GM12878 (cell line): ENCODE measurements at regions not wholly inside any gene's neighbourhood (a gene's known extent, or its start where the extent isn't known, plus 50 kb on each side); places are given as distances from the start of the nearest gene placed in this dataset.

Experiments
- ATAC-seq: fragments of 200-7000 bp; cut with Tn5 transposase; 3 replicates; pipeline ENCODE4 v1.9.1; 2020; ENCODE audit warnings: mild to moderate bottlenecking, moderate library complexity
- BruUV-seq: library from RNA; stranded (reverse); fragments of 400-500 nt; replicated peaks from 2 replicates; lab custom pipeline; 2021; lab: Mats Ljungman, UMichigan
- CTCF ChIA-PET: fragments of 300-600 bp; sonication (Branson Sonifier 250); formaldehyde crosslinking; extraction: SDS; loops from one replicate; lab custom pipeline; 2021; ENCODE audit warnings: inconsistent platforms; lab: Yijun Ruan, JAX
- POLR2A ChIA-PET: fragments of 350-600 bp; formaldehyde crosslinking; extraction: SDS; loops from one replicate; lab custom pipeline; 2021; ENCODE audit warnings: inconsistent platforms; lab: Charles Lee
- RAD21 ChIA-PET: fragments of 300-600 bp; sonication (Branson Sonifier 250); formaldehyde crosslinking; loops from one replicate; lab custom pipeline; 2023; ENCODE audit warnings: antibody characterized with exemption; ENCODE audit not compliant: unreplicated experiment; lab: Charles Lee
- SMC1A ChIA-PET: fragments of 300-600 bp; sonication (Branson Sonifier 250); formaldehyde crosslinking; loops from one replicate; lab custom pipeline; 2023; ENCODE audit not compliant: unreplicated experiment, uncharacterized antibody; lab: Charles Lee
- DNase-seq: peaks from one replicate; pipeline ENCODE4 v3.0.0-alpha.2; 2011; ENCODE audit warnings: low read depth, low spot score
- FAIRE-seq: peaks from 3 replicates; lab custom pipeline; 2011; peaks lifted over from hg19 to GRCh38; lab: Jason Lieb, UNC
- H2AFZ ChIP-seq: 2 replicates; pipeline ENCODE4 v1.6.0; 2011; ENCODE audit warnings: low read depth, low read length, control low read depth; ENCODE audit not compliant: control insufficient read depth
- H3K27ac ChIP-seq: 2 replicates; pipeline ENCODE4 v1.5.1; 2011; ENCODE audit warnings: control low read depth; ENCODE audit not compliant: control insufficient read depth, insufficient read depth
- H3K27me3 ChIP-seq, 2 experiments: replicated peaks in 1 of 2; 2 replicates each; pipeline versions ENCODE4 v1.6.0 to v1.6.1; 2011; ENCODE audit warnings: low read length in 1 of 2; ENCODE audit not compliant: control insufficient read depth in 2 of 2, insufficient read depth in 2 of 2
- H3K36me3 ChIP-seq, 2 experiments: 2 replicates each; pipeline ENCODE4 v1.5.1; 2011; ENCODE audit warnings: low read length in 1 of 2; ENCODE audit not compliant: control insufficient read depth in 2 of 2, insufficient read depth in 2 of 2
- H3K4me1 ChIP-seq: 2 replicates; pipeline ENCODE4 v1.6.1; 2011; ENCODE audit warnings: mild to moderate bottlenecking, low read length, moderate library complexity, mixed read lengths; ENCODE audit not compliant: control insufficient read depth, insufficient read depth
- H3K4me2 ChIP-seq: 2 replicates; pipeline ENCODE4 v1.6.0; 2011; ENCODE audit warnings: control low read depth; ENCODE audit not compliant: control insufficient read depth, insufficient read depth
- H3K4me3 ChIP-seq: fragments of 200-600 bp; sonication (generic); 2 replicates; pipeline ENCODE4 v1.5.1; 2016
- H3K79me2 ChIP-seq: 2 replicates; pipeline ENCODE4 v1.6.0; 2011; ENCODE audit warnings: low read length; ENCODE audit not compliant: control insufficient read depth, insufficient read depth
- H3K9ac ChIP-seq: 2 replicates; pipeline ENCODE4 v1.8.0; 2011; ENCODE audit warnings: low read length, control low read depth, mixed read lengths; ENCODE audit not compliant: control insufficient read depth, insufficient read depth
- H3K9me3 ChIP-seq: replicated peaks from 3 replicates; pipeline ENCODE4 v1.5.1; 2011; ENCODE audit warnings: mild to moderate bottlenecking, low read length; ENCODE audit not compliant: control insufficient read depth, insufficient read depth
- H4K20me1 ChIP-seq: 2 replicates; pipeline ENCODE4 v1.6.0; 2011; ENCODE audit not compliant: control insufficient read depth, insufficient read depth
- EZH2 ChIP-seq: IDR thresholded peaks from 2 replicates; pipeline ENCODE4 v1.6.1; 2012; ENCODE audit warnings: low read depth, mild to moderate bottlenecking, control low read depth, inconsistent platforms, low read length, borderline replicate concordance; ENCODE audit not compliant: control insufficient read depth
- IKZF1 ChIP-seq: fragments of 450-650 bp; conservative IDR thresholded peaks from 2 replicates; pipeline ENCODE4 v1.6.1; 2017; ENCODE audit warnings: antibody characterized with exemption, mild to moderate bottlenecking
- MEF2A ChIP-seq: IDR thresholded peaks from 2 replicates; pipeline ENCODE4 v1.6.1; 2011; ENCODE audit warnings: low read depth, mild to moderate bottlenecking, low read length, moderate library complexity; ENCODE audit not compliant: insufficient read depth
- MYB ChIP-seq: fragments of 150-350 bp; IDR thresholded peaks from 2 replicates; pipeline ENCODE4 v1.6.1; 2014; ENCODE audit warnings: mild to moderate bottlenecking, low read depth, low read length, borderline replicate concordance
- NBN ChIP-seq: fragments of 450-650 bp; IDR thresholded peaks from 2 replicates; pipeline ENCODE4 v1.6.1; 2016
- NFXL1 ChIP-seq: fragments of 450-650 bp; IDR thresholded peaks from 2 replicates; pipeline ENCODE4 v1.6.1; 2017; ENCODE audit warnings: antibody characterized with exemption, mild to moderate bottlenecking, borderline replicate concordance
- PAX5 ChIP-seq: IDR thresholded peaks from 2 replicates; pipeline ENCODE4 v1.6.1; 2011; ENCODE audit warnings: low read depth, low read length, borderline replicate concordance
- POLR2AphosphoS2 ChIP-seq: IDR thresholded peaks from 2 replicates; pipeline ENCODE4 v1.6.1; 2011; ENCODE audit warnings: low read depth, mild to moderate bottlenecking, low read length, improper control_type of control experiment, moderate library complexity
- POLR2AphosphoS5 ChIP-seq: IDR thresholded peaks from 2 replicates; pipeline ENCODE4 v1.6.1; 2011; ENCODE audit warnings: mild to moderate bottlenecking, low read length, inconsistent platforms
- RBBP5 ChIP-seq: fragments of 200-600 bp; sonication (generic); conservative IDR thresholded peaks from 2 replicates; pipeline ENCODE4 v1.6.1; 2016
- REST ChIP-seq: IDR thresholded peaks from 2 replicates; pipeline ENCODE4 v1.6.1; 2012; ENCODE audit warnings: mild to moderate bottlenecking, low read depth, low read length
- SKIL ChIP-seq: fragments of 450-650 bp; IDR thresholded peaks from 2 replicates; pipeline ENCODE4 v1.6.1; 2017; ENCODE audit warnings: mild to moderate bottlenecking, low read depth, inconsistent platforms; ENCODE audit not compliant: poor library complexity, severe bottlenecking
- WGBS: methylation state at CpG from one replicate; pipeline ENCODE4 v1.1.6; 2016; ENCODE audit warnings: low lambda C conversion rate; ENCODE audit not compliant: insufficient replicate concordance, insufficient coverage; ENCODE audit errors: missing lambda C conversion rate; 5-methylcytosine and 5-hydroxymethylcytosine counted together
- in situ Hi-C: fragments of 300-500 bp; cut with MboI; formaldehyde crosslinking; loops from 9 replicates; pipeline ENCODE4 v1.14.3; 2018; ENCODE audit warnings: mixed read lengths
- intact Hi-C: fragments of 100-400 bp; cut with micrococcal nuclease; formaldehyde crosslinking; loops from one replicate; pipeline ENCODE4 v1.14.2; 2022; ENCODE audit not compliant: unreplicated experiment

GRCh38 chr11:42172441-42172840 lies 713.0 kb upstream of the LRRC4C start:
- Histone ChIP-seq H3K27ac (no peak overlapping the region), H3K4me1 (no peaks in the 10 kb centered on the region), H3K9ac (no peak overlapping the region), H3K36me3 (no peaks in the 10 kb centered on the region), H3K27me3 (no peaks in the 10 kb centered on the region), H3K79me2 (no peaks in the 10 kb centered on the region), H3K4me3 (no peak overlapping the region), H2AFZ (no peak overlapping the region), H3K9me3 (no peaks in the 10 kb centered on the region), H4K20me1 (no peaks in the 10 kb centered on the region), H3K4me2 (no peak overlapping the region)
- in situ Hi-C loops (no loop called here), intact Hi-C loops (no loop called here)
- ChIA-PET CTCF (no interaction called here), SMC1A (interaction anchor here (0.6 kb wide), 1 partner anchor 36 kb away, joined by 3 read pairs; no protein-coding TSS in a partner anchor), POLR2A (no interaction called here), RAD21 (interaction anchor here (0.6 kb wide), 1 partner anchor 279 kb away, joined by 4 read pairs; no protein-coding TSS in a partner anchor)
- DNase-seq = no peak
- TF ChIP-seq PAX5 (no peak), RBBP5 (no peak), MYB (no peak), MEF2A (no peak), REST (no peak), SKIL (no peak), POLR2AphosphoS5 (no peak), NFXL1 (no peak), IKZF1 (no peak), NBN (no peak), EZH2 (no peak), POLR2AphosphoS2 (no peak)
- FAIRE-seq = no peak
- no TSS peak for BruUV-seq
- WGBS = 2% methylated on average over 3 of the region's 3 CpGs
- no peak for ATAC-seq
